NOMO-1 (cell line): ENCODE measurements at regions not wholly inside any gene's neighbourhood (a gene's known extent, or its start where the extent isn't known, plus 50 kb on each side); places are given as distances from the start of the nearest gene placed in this dataset.

Experiments
- DNase-seq, 2 experiments: peaks; one replicate each; lab custom pipeline; 2025; ENCODE audit not compliant: unreplicated experiment in 2 of 2; lab: John Stamatoyannopoulos, UW

DNA sequence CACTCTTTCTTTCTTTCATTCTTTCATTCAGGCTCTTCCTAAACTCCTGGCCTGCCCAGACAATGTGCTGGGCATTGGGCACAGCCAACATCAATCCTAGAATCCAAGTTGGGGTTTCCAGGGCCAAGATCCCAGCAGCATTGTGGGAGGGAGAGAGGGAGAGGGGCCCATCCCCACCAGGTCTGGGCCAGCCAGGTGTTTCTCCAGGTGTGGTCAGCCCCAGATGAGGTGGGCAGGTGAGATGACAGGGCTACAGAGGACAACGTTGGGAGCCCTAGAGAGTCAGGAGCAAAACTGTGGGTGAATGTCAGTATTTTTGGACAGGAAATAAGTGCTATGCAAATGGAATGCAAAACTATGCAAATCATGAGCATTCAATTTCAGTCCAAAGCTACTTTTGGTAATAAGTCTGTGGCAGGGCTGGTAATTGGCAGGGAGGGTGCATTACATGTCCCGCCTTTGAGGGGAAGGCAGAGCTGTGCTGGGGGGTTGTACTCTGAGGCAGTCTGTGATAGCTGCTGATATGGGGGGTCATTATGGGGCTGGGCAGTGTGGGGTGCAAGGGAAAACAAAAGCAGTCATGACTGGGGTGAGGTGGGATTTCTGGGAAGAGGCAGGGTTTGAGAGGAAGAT is 139.9 kb upstream of the IGSF21 start:
- DNase-seq = no peak

DNA sequence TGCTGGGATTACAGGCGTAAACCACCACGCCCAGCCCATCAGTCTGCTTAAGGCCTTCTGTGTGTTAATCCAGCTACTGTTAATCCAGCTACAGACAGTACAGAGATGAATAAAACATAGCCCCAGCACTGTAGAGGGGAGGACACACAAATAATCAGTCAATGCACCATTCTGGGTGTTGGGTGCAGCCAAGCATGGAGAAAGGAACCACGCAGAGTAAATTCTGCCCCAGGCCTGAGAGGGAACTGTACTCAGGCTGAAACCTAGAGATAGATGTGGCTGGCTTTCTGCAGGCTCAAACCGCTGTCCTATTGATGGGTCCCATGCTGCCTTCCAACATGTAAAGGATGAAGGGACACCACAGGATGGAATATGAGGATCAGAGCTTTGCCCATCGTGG is 136.8 kb upstream of the IGSF21 start:
- no peak for DNase-seq

DNA sequence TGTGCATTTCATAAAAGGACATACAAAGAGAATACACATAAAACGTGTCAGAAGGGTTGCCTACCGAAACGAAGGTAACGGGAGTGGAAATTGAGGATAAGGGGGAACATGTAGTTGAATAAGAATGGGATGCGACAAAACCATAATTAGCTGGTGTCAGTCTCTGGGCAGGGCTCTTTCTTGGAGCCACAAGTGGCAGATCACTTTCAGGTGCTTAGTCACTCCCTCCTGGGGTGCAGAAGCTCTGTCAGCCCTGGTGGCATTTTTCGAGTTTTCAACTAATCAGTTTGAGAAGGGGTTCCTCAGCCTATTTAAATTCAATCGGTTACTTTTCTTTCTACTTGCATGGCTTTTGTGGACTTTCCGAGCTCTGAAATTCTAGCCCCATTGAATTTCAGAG is 133.9 kb upstream of the IGSF21 start:
- no peak for DNase-seq

DNA sequence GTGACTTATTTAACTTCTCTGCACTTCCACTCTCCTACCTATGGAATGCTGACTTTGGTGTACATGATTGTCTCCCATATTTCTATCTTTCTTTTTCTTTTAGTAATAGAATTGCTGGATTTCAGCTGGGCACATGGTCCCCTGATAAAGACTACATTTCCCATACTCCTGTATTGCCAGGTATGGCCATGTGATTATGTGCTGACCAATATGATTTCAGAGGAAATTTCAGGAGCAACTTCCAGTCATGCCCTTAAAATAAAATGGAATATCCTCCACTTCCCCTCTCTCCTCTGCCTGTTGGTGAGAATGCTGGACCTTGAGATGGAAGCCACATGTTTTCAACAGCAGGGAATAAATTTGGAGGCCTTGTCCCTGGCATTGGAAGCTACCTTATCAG is 130.7 kb upstream of the IGSF21 start:
- no peak for DNase-seq

DNA sequence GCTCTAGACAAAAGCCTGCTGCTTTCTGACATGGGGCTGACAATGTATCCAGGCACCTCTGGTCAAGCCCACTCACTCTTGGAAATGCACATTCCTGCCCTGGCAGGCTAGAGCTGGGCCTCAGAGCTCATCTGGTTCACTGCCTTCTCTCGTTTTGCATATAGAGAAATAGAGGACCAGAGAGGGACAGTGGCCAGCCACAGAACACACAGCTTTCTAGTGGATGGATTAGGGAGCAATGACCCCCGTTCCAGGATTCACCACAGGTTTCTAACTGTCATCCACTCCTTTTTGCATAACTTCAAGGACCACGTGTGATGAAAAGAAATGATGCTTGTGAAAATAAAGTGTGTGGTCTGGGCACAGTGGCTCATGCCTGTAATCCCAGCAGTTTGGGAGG is 129.6 kb upstream of the IGSF21 start:
- no peak for DNase-seq

DNA sequence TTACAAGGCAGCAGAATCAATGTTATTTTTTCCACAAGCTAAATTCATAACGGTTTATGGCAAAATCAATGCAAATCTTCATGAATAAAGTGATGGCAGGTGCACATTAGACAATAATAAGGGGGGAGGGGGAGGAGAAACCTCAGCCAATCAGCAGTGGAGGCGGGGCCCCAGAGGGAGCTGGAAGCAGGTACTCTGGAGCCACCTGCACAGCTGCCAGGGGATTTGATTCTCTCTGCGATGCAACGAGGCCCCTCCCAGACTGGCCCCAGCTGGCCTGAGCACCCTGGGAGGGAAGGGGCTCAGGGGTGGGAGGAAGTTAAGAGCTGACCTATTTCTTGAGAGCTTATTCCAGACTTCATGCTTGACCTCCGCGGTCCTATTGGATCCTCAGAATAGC is 127.8 kb upstream of the IGSF21 start:
- no peak for DNase-seq

DNA sequence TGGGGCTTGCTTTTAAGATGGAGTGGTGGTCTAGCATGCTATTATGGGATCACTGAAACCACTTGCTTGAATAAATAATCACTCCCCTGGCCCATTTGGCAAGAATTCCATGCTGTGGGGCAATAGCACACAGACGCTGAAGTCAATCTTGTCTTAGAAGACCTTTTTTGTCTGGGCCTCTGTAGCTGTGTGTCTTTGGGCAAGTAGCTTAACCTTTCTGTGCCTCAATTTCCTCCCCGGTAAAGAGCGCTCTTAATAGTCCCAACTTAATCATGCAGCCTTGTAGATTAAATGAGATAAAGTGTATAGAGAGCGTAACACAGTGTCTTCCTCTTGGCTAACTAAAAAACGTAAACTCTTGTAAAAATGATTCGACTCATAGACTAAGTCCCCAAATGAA is 125.4 kb upstream of the IGSF21 start:
- DNase-seq = no peak

DNA sequence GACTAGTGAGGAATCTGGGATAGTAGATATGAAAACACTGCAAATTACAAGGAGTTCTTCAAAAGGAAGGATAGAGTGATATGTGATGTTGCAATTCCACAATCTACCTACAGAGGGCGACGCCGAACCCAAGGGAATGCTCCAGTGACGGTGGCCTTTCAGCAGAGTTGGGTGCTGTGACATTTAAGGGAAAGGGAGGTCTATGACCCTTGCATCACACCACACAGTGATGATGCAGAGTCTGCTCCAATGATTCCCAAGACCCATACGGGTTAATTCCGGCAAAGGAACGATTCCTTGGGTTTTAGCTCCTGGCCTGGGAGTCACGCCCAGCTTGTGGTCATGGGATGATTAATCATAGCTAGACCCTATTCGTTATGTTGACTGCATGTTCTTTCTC is 123.0 kb upstream of the IGSF21 start:
- DNase-seq = no peak

DNA sequence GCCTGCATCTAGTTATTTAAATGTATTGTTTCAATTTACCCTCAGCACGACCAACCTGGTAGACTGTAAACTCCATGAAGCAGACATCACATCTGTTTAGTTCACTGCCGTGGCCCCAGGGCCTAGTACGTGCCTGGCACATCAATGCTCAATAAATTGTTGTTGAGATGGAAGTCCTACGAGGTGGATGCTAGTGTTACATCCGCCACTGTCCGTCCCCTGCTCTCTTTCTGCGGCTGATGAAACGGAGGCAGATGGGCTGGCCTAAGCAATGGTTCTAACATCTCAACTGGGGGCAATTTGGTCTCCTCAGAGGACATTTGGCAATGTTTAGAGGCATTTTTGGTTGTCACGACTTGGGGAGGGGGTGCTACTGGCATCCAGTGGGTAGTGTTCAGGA is 121.4 kb upstream of the IGSF21 start:
- DNase-seq = no peak

DNA sequence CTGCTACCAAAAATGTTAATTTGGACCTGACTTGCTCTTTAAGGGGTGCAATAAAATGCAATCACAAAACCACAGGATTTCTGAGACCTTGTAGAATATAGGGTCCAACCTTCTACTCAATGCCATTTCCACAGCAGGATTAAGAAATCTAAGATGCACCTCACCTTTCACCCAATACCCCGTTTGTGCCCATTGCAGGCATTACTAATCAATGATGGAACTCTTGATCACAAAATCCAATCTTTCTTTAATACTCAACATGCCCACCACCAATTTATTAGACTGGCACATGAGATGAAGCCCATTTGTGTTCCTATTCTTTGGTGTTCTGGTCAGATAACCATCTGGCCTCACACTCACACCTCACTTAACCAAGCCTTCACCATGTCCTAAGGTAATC is 117.2 kb upstream of the IGSF21 start:
- no peak for DNase-seq

DNA sequence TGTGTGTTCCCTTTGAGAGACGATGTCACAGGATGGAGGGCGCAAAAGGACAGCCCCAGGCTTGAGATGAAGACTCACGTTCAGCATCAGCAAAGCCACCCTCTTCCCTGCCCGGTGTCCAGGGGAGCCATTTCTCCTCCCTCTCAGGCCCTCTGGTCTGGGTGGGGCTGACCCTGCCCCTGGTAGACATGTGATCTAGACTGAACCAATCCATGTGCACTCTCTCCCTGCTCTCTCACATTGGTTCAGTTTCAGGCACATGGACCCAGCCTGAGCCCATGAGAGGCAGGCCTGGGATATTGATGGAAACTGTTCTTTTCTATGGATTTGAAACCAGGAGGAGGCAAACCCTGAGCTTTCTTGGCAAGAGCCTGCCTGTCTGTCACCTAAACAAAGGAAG is 115.6 kb upstream of the IGSF21 start:
- DNase-seq = no peak

DNA sequence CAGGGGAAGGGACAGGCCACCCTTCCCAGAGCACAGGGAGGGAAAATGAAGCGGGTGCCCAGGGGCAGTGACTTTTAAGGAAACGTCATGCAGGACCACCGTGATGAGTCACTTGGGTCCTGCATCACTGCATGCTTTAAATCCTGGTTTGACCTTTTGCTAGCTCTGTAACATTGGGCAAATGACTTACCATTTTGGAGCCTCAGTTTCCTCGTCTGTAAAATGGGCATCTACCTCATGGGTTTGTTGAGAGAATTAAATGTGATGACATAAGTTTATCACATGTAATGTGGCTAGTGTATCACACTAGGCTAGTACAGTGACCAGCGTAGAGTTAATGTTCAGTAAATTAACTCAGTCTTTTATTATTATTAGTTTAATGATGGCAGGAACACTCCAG is 114.8 kb upstream of the IGSF21 start:
- DNase-seq = no peak

DNA sequence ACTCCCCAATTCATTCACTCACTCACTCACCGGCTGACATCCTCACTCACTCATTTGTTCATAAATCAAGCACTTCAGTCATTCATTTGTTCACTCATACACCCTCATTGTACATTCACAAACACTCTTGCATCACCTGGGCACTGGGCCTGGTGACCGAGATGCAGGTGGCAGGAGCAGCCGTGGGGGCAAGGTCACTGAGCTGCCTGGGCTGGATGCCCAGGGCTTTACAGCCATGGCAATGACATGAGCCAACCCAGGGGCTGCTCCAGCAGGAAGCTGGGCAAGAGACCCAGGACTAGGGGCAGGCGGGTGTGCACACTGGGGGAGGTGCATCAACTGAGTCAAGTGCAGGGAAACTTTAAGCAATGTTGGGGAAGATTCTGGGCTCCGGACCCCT is 113.6 kb upstream of the IGSF21 start:
- no peak for DNase-seq

DNA sequence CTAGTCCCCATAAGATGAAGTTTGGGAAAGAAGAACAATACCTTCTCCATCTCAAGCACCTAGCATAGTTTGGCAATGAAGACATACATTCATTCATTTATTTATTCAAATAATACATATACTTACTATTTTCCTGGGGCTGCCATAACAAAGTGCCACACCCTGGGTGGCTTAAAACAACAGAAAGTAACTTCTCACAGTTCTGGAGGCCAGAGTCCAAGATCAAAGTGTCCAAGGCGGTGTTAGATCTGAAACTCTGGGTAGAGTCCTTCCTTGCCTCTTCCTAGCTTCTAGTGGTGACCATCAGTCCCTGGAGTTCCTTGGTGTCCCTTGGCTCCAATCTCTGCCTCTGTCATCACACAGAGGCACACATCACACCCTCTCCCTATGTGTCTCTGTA is 112.1 kb upstream of the IGSF21 start:
- DNase-seq = no peak

DNA sequence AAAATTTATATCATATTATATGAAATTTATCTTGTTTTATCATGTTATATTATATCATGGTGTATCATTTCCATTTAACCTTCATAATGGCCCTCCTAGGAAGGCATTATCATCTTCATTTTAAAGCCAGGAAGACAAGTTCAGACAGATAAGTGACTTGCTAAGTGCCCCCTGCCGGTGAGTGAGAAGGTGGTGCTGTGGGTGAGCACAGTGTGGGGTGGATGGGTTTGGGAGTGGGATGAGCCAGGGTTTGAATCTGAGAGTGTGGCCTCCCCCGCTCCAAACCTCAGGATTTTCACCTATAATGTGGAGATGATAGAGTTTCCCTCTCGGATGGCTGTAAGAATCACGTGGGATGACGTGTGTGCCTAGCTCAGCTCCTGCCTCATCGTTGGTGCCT is 108.7 kb upstream of the IGSF21 start:
- no peak for DNase-seq

DNA sequence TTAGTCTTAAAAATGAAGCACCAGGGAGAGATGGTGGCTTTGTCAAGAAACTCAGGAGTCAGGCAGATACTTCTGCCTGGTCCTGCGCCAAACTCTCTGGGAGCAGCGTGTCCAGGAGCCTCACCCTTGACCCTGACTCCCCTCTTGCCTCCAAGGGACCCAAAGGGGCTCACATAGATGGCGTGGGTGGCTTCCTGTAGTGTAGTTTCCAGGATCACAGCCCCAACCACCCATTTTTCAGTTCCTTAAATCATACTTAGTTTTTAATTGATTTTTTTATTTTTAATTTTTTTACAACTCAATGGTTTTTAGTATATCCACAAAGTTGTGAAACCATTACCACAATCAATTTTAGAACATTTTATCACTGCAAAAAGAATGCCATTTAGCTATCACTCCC is 107.7 kb upstream of the IGSF21 start:
- DNase-seq = no peak

DNA sequence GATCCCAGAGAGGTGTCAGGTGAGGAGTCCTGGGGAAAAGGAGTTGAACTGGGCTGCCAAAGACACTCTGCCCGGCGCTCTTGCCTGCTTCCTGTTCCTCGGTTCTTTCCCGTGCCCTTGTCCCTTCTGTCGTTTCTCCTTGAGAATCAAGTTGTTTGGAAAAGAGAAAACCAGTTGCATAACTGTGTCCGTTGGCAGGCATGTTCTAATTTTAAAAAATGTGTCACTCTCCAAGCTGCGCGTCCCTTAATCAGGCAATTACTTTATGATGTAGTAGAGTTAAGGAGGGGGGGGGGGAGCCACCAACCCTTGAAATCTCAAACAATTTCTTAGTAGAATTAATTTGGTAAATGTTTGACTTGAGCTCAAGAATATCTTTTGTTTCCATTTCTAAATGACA is 105.9 kb upstream of the IGSF21 start:
- DNase-seq = no peak

DNA sequence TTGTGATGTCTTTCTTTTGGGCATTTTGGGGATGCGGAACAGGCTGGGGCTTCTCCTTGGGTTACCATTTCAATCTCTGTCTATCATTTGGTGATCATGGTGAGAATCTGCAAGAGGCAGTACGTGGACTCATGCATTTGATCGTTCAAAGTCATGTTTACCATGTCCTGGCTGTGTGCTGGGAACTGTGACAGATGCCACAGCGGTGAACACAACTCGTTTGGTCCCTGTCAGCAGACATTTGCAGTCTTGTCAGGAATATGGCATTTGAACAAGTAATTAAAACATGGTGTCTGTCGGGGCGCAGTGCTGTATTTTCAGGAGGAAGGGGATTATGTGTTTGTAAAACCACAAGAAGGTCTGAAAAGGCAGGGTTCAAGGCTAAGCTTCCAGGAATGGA is 103.3 kb upstream of the IGSF21 start:
- DNase-seq = no peak

DNA sequence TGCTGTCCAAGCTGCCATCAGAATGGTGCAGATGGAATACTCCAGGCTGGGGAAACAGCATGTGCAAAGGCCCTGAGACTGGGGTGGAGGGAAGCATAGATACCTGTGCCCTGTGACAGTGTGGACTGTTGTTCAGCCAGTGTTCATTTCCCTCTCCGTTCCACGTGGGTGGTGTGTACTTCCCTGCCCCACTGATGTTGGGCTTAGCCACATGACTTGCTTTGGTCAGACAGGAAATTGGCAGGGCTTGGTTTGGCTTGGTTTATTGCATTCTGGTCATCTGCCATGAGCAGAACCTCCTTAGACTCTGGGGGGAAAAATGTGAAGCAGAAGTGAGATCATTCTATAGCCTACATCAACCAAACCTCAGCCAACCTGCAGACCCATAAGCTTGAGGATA is 102.4 kb upstream of the IGSF21 start:
- DNase-seq = no peak

DNA sequence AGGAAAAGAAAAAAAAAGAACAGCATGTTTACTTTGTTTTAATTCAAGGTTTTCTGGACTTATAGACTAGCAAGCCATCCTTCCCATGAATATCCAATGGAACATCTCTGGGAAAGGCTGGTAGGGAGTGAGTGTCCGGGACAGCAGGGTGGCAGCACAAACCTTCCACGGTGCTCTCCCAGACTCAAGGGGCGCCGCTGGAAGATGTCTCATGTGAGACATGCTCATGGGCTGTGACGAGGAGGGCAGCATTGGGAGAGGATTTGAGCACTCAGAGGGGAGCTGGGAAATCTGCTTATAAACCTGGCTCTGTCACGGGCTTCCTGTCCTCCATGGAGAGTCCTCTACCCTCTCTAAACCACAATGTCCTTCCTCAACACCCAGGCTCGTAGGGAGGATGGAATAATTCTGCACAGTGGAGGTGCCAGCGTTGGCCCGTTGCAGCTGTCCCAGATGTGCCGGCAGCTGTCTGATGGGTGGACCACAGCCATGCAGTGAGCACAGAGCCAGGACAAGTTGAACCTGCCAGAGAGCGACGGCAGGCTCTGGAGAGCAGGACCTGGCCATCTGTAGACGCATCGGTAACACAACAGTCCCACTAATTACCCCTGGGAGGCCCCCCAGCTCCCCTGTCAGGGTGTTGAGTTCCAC is 100.1 kb upstream of the IGSF21 start:
- no peak for DNase-seq

DNA sequence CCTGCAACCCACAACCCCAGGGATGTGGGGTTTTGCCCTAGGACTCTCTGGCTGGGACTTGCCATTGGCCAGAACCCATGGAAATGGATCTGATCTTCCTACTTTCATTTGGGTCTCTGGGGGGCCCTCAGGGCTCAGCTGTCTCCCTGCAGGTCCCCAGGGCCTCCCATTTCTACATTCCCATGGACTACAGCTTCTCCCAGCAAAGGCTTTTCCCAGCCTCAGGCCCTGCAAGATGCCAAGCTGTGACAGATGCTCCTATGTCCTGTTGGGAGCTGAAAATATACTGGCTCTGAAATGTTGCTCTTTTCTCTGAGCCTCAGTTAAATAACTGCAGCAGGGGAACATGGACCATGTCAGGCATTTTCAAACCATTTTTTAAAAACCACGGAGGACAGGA is 99.5 kb upstream of the IGSF21 start:
- no peak for DNase-seq

DNA sequence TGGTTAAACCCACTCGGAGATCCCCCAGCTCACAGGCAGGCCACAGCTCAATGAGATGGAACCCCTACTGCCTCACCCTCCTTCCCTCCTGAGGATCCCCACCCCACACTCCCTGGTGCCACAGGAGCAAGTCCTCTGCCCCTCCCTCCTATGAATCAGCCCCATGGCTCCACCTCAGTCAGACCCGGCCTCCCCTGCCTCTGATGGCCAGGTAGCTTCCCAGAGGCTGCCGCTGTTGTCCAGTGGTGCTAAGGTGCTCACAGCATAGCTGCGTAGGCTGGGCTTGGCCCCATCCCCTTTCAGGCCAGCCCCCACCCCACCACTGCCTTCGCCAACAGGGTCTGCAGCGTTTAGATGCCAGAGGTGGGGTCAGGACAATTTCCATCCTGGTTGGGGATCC is 98.5 kb upstream of the IGSF21 start:
- no peak for DNase-seq

DNA sequence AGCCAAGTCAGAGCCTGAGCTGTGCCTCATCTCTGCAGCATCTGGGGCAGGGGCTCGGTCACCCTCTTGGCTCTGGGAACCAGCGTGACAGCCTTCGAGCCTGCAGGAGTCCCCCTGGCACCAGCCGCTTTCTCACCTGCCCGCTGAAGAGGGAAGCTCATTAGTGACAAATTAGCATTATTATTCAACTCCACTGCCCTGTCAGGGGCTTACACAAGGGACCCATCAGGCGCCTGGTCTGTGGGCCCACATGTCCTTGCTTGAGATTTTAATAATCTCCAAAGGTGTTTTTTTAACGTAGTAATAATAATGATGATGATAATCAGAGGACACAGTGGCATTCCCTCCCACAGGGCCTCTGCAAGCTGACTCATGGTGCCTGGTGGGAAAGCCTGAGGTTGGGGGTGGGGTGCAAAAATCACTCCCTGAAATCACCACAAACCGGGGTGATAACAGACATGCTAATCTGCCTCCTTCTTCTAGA is 98.1 kb upstream of the IGSF21 start:
- no peak for DNase-seq
